ENCODE measurements at regions not wholly inside any gene's neighbourhood (a gene's known extent, or its start where the extent isn't known, plus 50 kb on each side); places are given as distances from the start of the nearest gene placed in this dataset.

- Histone ChIP-seq H3K36me3 (no peaks in the 10 kb centered on the region), H3K4me3 (no peak overlapping the region), H3K27ac (no peak overlapping the region), H3K9me3 (no peaks in the 10 kb centered on the region), H3K27me3 (no peaks in the 10 kb centered on the region), H3K4me1 (no peaks in the 10 kb centered on the region)
- TF ChIP-seq POLR2A (IDR thresholded peaks at IDR 0.05) = no peak
- TF ChIP-seq EP300 (IDR thresholded peaks at IDR 0.05) = no peak
- TF ChIP-seq POLR2AphosphoS5 (IDR thresholded peaks at IDR 0.05) = no peak
- no peak for TF ChIP-seq CTCF (IDR thresholded peaks at IDR 0.05)
- WGBS, 5 donors = 72 to 88% (median 79%) methylated on average over 3 of the region's 3 CpGs
- intact Hi-C loops (cut with DNase I; ENCODE audit: low total_unique reads) = no loop called here
- no peak for DNase-seq
These were observed 105.2 kb upstream of the PRR16 start for GRCh38 chr5:120358949-120359348.

- Histone ChIP-seq H3K9me3 (no peaks in the 10 kb centered on the region), H3K4me1 (no peaks in the 10 kb centered on the region), H3K27ac (no peak overlapping the region), H3K27me3 (no peaks in the 10 kb centered on the region), H3K4me3 (no peak overlapping the region), H3K36me3 (no peaks in the 10 kb centered on the region)
- 72 to 85% (median 76%) methylated on average over 3 of the region's 3 CpGs for WGBS, 5 donors
- TF ChIP-seq CTCF (IDR thresholded peaks at IDR 0.05) (no peak), EP300 (IDR thresholded peaks at IDR 0.05) (no peak)
- intact Hi-C loops (cut with DNase I; ENCODE audit: low total_unique reads) = no loop called here
- no peak for DNase-seq
These were observed 102.2 kb upstream of the PRR16 start for GRCh38 chr5:120361941-120362340.

- H3K4me3 ChIP-seq = no peak overlapping the region
- H3K36me3 ChIP-seq = no peaks in the 10 kb centered on the region
- no peaks in the 10 kb centered on the region for H3K27me3 ChIP-seq
- H3K4me1 ChIP-seq = no peaks in the 10 kb centered on the region
- TF ChIP-seq CTCF (IDR thresholded peaks at IDR 0.05) (no peak), EP300 (IDR thresholded peaks at IDR 0.05) (no peak), POLR2AphosphoS5 (IDR thresholded peaks at IDR 0.05) (no peak), POLR2A (IDR thresholded peaks at IDR 0.05) (no peak)
- no peaks in the 10 kb centered on the region for H3K9me3 ChIP-seq
- WGBS, 5 donors = 89 to 92% (median 91%) methylated on average over 5 of the region's 5 CpGs
- no peak for DNase-seq
- H3K27ac ChIP-seq = no peak overlapping the region
- intact Hi-C loops (cut with DNase I; ENCODE audit: low total_unique reads) = no loop called here
These were observed 101.7 kb upstream of the PRR16 start for GRCh38 chr5:120362426-120362825.

- intact Hi-C loops (cut with DNase I; ENCODE audit: low total_unique reads) = no loop called here
- Histone ChIP-seq H3K9me3 (no peaks in the 10 kb centered on the region), H3K4me3 (no peak overlapping the region), H3K27ac (no peak overlapping the region), H3K36me3 (no peaks in the 10 kb centered on the region), H3K27me3 (no peaks in the 10 kb centered on the region), H3K4me1 (peaks cover 0 to 5% (median 0%) of the 10 kb centered on the region in 4 donors)
- 82 to 91% (median 85%) methylated on average over 7 of the region's 7 CpGs for WGBS, 5 donors
- no peak for DNase-seq
- TF ChIP-seq POLR2A (IDR thresholded peaks at IDR 0.05) = no peak
These were observed 98.2 kb upstream of the PRR16 start for GRCh38 chr5:120365656-120366446.

GRCh38 chr5:120367896-120368634 is 96.0 kb upstream of the PRR16 start:
- intact Hi-C loops (cut with DNase I; ENCODE audit: low total_unique reads) = no loop called here
- no peak overlapping the region for H3K4me3 ChIP-seq
- no peaks in the 10 kb centered on the region for H3K9me3 ChIP-seq
- TF ChIP-seq POLR2AphosphoS5 (IDR thresholded peaks at IDR 0.05) = no peak
- TF ChIP-seq POLR2A (IDR thresholded peaks at IDR 0.05) = no peak
- no peak for TF ChIP-seq CTCF (IDR thresholded peaks at IDR 0.05)
- TF ChIP-seq EP300 (IDR thresholded peaks at IDR 0.05) = no peak
- no peaks in the 10 kb centered on the region for H3K36me3 ChIP-seq
- H3K27ac ChIP-seq = no peak overlapping the region
- peaks cover 0 to 5% (median 0%) of the 10 kb centered on the region in 4 donors for H3K4me1 ChIP-seq
- 92 to 95% (median 94%) methylated on average over 8 to 13 of the region's 13 CpGs for WGBS, 5 donors
- DNase-seq = no peak
- no peaks in the 10 kb centered on the region for H3K27me3 ChIP-seq
